NB4 (cell line): ENCODE measurements at regions not wholly inside any gene's neighbourhood (a gene's known extent, or its start where the extent isn't known, plus 50 kb on each side); places are given as distances from the start of the nearest gene placed in this dataset.

Experiments
- CTCF ChIP-seq: IDR thresholded peaks from one replicate; pipeline ENCODE4 v1.5.1; 2012; ENCODE audit warnings: low read depth, low read length
- TF ChIP-seq, protein P1 (sequence below): IDR thresholded peaks from 2 replicates; pipeline ENCODE4 v1.6.1; 2011; ENCODE audit warnings: low read depth, low read length

DNA sequence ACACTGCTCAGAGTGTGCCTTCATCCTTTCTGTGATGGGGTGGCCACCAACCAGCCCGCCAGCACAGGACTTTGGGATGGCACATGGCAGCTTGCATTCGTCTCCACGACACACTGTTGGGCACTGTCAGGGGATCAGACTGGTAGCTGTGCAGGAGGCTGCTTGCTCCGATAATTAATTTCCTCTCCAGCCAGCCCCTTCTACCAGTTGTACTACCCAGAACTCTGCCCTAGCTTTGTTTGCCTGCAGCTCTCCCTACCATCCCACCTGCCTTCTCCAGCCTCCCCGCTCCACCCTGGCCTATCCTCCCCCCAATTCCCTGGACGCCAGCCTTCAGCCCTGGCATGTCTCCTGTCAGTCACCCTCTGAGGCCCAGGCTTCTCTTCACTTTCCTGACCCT lies 228.3 kb downstream of the TSHZ3 start:
- TF ChIP-seq CTCF, result no peak
- TF ChIP-seq, protein P1, sequence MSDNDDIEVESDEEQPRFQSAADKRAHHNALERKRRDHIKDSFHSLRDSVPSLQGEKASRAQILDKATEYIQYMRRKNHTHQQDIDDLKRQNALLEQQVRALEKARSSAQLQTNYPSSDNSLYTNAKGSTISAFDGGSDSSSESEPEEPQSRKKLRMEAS, result no peak
